Skeletal muscle satellite cell (primary cell): ENCODE measurements at regions not wholly inside any gene's neighbourhood (a gene's known extent, or its start where the extent isn't known, plus 50 kb on each side); places are given as distances from the start of the nearest gene placed in this dataset.

ENCODE experiments used
- H3K27me3 ChIP-seq: 2 replicates; pipeline ENCODE4 v1.7.0; 2013; ENCODE audit warnings: low read length; ENCODE audit not compliant: control insufficient read depth, insufficient read depth
- H3K36me3 ChIP-seq: 2 replicates; pipeline ENCODE4 v1.7.0; 2013; ENCODE audit warnings: mild to moderate bottlenecking, control low read depth, low read length; ENCODE audit not compliant: insufficient read depth
- H3K4me1 ChIP-seq: 2 replicates; pipeline ENCODE4 v1.7.0; 2013; ENCODE audit warnings: low read length; ENCODE audit not compliant: control insufficient read depth, insufficient read depth
- H3K4me2 ChIP-seq: 2 replicates; pipeline ENCODE4 v1.7.0; 2013; ENCODE audit warnings: mild to moderate bottlenecking, low read length
- H3K4me3 ChIP-seq: 2 replicates; pipeline ENCODE4 v1.7.0; 2013; ENCODE audit warnings: low read length
- H3K9ac ChIP-seq: 2 replicates; pipeline ENCODE4 v1.7.0; 2013; ENCODE audit warnings: mild to moderate bottlenecking, low read depth, low read length, moderate library complexity
- H3K9me3 ChIP-seq: replicated peaks from 2 replicates; pipeline ENCODE4 v1.7.0; 2013; ENCODE audit warnings: mild to moderate bottlenecking, control low read depth, low read length

- Histone ChIP-seq H3K4me2 (no peak overlapping the region), H3K9me3 (no peaks in the 10 kb centered on the region), H3K4me3 (no peak overlapping the region), H3K27me3 (no peaks in the 10 kb centered on the region), H3K4me1 (no peaks in the 10 kb centered on the region), H3K9ac (no peak overlapping the region), H3K36me3 (no peaks in the 10 kb centered on the region)
These were observed 250.9 kb upstream of the EPHA5 start for GRCh38 chr4:65921180-65921579.

- H3K4me1 ChIP-seq = no peaks in the 10 kb centered on the region
These were observed 248.6 kb upstream of the EPHA5 start for GRCh38 chr4:65918872-65919271.

GRCh38 chr4:65918212-65918611 is 247.9 kb upstream of the EPHA5 start:
- Histone ChIP-seq H3K4me1 (no peaks in the 10 kb centered on the region), H3K27me3 (no peaks in the 10 kb centered on the region), H3K4me3 (no peak overlapping the region), H3K9me3 (no peaks in the 10 kb centered on the region), H3K9ac (no peak overlapping the region), H3K4me2 (no peak overlapping the region), H3K36me3 (no peaks in the 10 kb centered on the region)

More at GRCh38 chr4:65918872-65919271, 248.6 kb upstream of the EPHA5 start:
- no peaks in the 10 kb centered on the region for H3K36me3 ChIP-seq
- H3K4me3 ChIP-seq = no peak overlapping the region
- no peaks in the 10 kb centered on the region for H3K27me3 ChIP-seq
- H3K9me3 ChIP-seq = no peaks in the 10 kb centered on the region
- H3K4me2 ChIP-seq = no peak overlapping the region
- H3K9ac ChIP-seq = no peak overlapping the region

GRCh38 chr4:65917486-65917885 is 247.2 kb upstream of the EPHA5 start:
- H3K27me3 ChIP-seq = no peaks in the 10 kb centered on the region
- no peak overlapping the region for H3K4me3 ChIP-seq
- no peaks in the 10 kb centered on the region for H3K9me3 ChIP-seq

GRCh38 chr4:65911720-65912119 is 241.4 kb upstream of the EPHA5 start:
- no peaks in the 10 kb centered on the region for H3K9me3 ChIP-seq
- no peak overlapping the region for H3K4me2 ChIP-seq
- H3K4me1 ChIP-seq = no peaks in the 10 kb centered on the region
- H3K27me3 ChIP-seq = no peaks in the 10 kb centered on the region
- H3K9ac ChIP-seq = no peak overlapping the region
- H3K36me3 ChIP-seq = no peaks in the 10 kb centered on the region
- H3K4me3 ChIP-seq = no peak overlapping the region

More at GRCh38 chr4:65917486-65917885, 247.2 kb upstream of the EPHA5 start:
- no peaks in the 10 kb centered on the region for H3K36me3 ChIP-seq
- H3K9ac ChIP-seq = no peak overlapping the region
- no peak overlapping the region for H3K4me2 ChIP-seq
- H3K4me1 ChIP-seq = no peaks in the 10 kb centered on the region

GRCh38 chr4:65893957-65894755 is 223.9 kb upstream of the EPHA5 start:
- Histone ChIP-seq H3K36me3 (no peaks in the 10 kb centered on the region), H3K4me2 (no peak overlapping the region), H3K9me3 (no peaks in the 10 kb centered on the region), H3K9ac (no peak overlapping the region), H3K27me3 (no peaks in the 10 kb centered on the region), H3K4me3 (no peak overlapping the region), H3K4me1 (no peaks in the 10 kb centered on the region)

GRCh38 chr4:65893271-65893670 is 223.0 kb upstream of the EPHA5 start:
- H3K4me3 ChIP-seq = no peak overlapping the region
- no peak overlapping the region for H3K9ac ChIP-seq
- H3K9me3 ChIP-seq = no peaks in the 10 kb centered on the region
- H3K4me1 ChIP-seq = no peaks in the 10 kb centered on the region
- H3K27me3 ChIP-seq = no peaks in the 10 kb centered on the region
- no peaks in the 10 kb centered on the region for H3K36me3 ChIP-seq
- no peak overlapping the region for H3K4me2 ChIP-seq

- Histone ChIP-seq H3K4me1 (no peaks in the 10 kb centered on the region), H3K9ac (no peak overlapping the region), H3K36me3 (no peaks in the 10 kb centered on the region)
These were observed 210.3 kb upstream of the EPHA5 start for GRCh38 chr4:65880594-65880993.

GRCh38 chr4:65868096-65868824 is 198.0 kb upstream of the EPHA5 start:
- no peaks in the 10 kb centered on the region for H3K4me1 ChIP-seq
- H3K9me3 ChIP-seq = no peaks in the 10 kb centered on the region
- H3K4me2 ChIP-seq = no peak overlapping the region
- H3K4me3 ChIP-seq = no peak overlapping the region
- no peak overlapping the region for H3K9ac ChIP-seq
- H3K27me3 ChIP-seq = no peaks in the 10 kb centered on the region
- no peaks in the 10 kb centered on the region for H3K36me3 ChIP-seq

More at GRCh38 chr4:65880594-65880993, 210.3 kb upstream of the EPHA5 start:
- Histone ChIP-seq H3K9me3 (no peaks in the 10 kb centered on the region), H3K4me2 (no peak overlapping the region), H3K4me3 (no peak overlapping the region), H3K27me3 (no peaks in the 10 kb centered on the region)

- no peak overlapping the region for H3K4me3 ChIP-seq
- no peaks in the 10 kb centered on the region for H3K4me1 ChIP-seq
- no peak overlapping the region for H3K9ac ChIP-seq
- H3K9me3 ChIP-seq = no peaks in the 10 kb centered on the region
- H3K27me3 ChIP-seq = no peaks in the 10 kb centered on the region
- no peak overlapping the region for H3K4me2 ChIP-seq
- H3K36me3 ChIP-seq = no peaks in the 10 kb centered on the region
These were observed 195.2 kb upstream of the EPHA5 start for GRCh38 chr4:65865489-65865888.

GRCh38 chr4:65861993-65862392 is 191.7 kb upstream of the EPHA5 start:
- no peaks in the 10 kb centered on the region for H3K27me3 ChIP-seq
- H3K36me3 ChIP-seq = no peaks in the 10 kb centered on the region
- H3K9me3 ChIP-seq = no peaks in the 10 kb centered on the region
- no peak overlapping the region for H3K4me3 ChIP-seq
- no peak overlapping the region for H3K9ac ChIP-seq
- H3K4me1 ChIP-seq = no peaks in the 10 kb centered on the region
- H3K4me2 ChIP-seq = no peak overlapping the region
